ENCODE measurements at regions not wholly inside any gene's neighbourhood (a gene's known extent, or its start where the extent isn't known, plus 50 kb on each side); places are given as distances from the start of the nearest gene placed in this dataset.

DNA sequence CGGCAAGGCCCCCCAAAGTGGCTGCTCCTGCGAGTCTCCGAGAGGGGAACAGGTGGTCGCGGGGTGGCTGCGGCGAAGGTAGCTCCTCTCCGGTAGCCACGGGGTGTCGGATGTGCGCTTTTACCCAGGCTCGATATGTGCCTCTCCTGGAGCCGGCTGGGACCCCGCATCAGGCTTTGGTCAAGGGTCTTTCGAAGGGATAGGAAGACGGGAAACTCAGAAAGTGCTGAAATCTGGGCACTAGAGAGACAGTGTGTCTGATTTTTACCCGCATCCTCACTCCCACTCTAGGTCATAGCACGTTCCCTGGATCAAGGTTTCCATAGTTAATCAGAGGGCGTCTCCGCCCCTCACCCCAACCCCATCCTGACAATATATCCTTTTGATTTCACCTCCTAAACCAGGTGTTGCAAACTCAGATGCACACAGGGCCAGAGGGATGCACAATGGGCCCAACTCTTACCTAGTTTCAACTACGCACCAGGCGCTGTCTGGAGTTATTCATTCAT, 156.9 kb downstream of the PTPN11 start:
- TF ChIP-seq, protein P1, sequence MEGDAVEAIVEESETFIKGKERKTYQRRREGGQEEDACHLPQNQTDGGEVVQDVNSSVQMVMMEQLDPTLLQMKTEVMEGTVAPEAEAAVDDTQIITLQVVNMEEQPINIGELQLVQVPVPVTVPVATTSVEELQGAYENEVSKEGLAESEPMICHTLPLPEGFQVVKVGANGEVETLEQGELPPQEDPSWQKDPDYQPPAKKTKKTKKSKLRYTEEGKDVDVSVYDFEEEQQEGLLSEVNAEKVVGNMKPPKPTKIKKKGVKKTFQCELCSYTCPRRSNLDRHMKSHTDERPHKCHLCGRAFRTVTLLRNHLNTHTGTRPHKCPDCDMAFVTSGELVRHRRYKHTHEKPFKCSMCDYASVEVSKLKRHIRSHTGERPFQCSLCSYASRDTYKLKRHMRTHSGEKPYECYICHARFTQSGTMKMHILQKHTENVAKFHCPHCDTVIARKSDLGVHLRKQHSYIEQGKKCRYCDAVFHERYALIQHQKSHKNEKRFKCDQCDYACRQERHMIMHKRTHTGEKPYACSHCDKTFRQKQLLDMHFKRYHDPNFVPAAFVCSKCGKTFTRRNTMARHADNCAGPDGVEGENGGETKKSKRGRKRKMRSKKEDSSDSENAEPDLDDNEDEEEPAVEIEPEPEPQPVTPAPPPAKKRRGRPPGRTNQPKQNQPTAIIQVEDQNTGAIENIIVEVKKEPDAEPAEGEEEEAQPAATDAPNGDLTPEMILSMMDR (conservative IDR thresholded peaks at IDR 0.05; ENCODE audit: low read depth, low read length) = no peak
- no peak for TF ChIP-seq NFE2L2 (IDR thresholded peaks at IDR 0.05; ENCODE audit: low read depth, low read length)
- TF ChIP-seq FOS (IDR thresholded peaks at IDR 0.05; ENCODE audit: low read depth, low read length) = no peak
- no peak for TF ChIP-seq POLR2A (IDR thresholded peaks at IDR 0.05; ENCODE audit: low read depth, low read length)
